Spleen (tissue), 11 donors: ENCODE measurements at regions not wholly inside any gene's neighbourhood (a gene's known extent, or its start where the extent isn't known, plus 50 kb on each side); places are given as distances from the start of the nearest gene placed in this dataset.

Source experiments
- DNase-seq: peaks from one replicate; pipeline ENCODE4 v3.0.0-alpha.2; 2020
- H3K27ac ChIP-seq, 8 donors: fragments of 200-600 bp; sonication (generic) in 7 of 8; 1 replicate in 4 of 8; 2 replicates in 4 of 8; pipeline versions ENCODE4 v1.5.0 to v1.8.0; 2016 to 2021; ENCODE audit warnings: inconsistent platforms in 4 of 8, mild to moderate bottlenecking in 4 of 8, moderate library complexity in 1 of 8
- H3K27me3 ChIP-seq, 7 donors: fragments of 200-600 bp; sonication (generic) in 6 of 7; replicated peaks in 1 of 7; 1 replicate in 4 of 7; 2 replicates in 3 of 7; pipeline versions ENCODE4 v1.5.0 to v1.8.0; 2016 to 2021; ENCODE audit warnings: inconsistent platforms in 3 of 7, mild to moderate bottlenecking in 1 of 7
- H3K36me3 ChIP-seq, 6 donors: fragments of 200-600 bp; sonication (generic) in 5 of 6; 1 replicate in 4 of 6; 2 replicates in 2 of 6; pipeline versions ENCODE4 v1.5.0 to v1.8.0; 2016 to 2021; ENCODE audit warnings: inconsistent platforms in 2 of 6
- H3K4me1 ChIP-seq, 6 donors: fragments of 200-600 bp; sonication (generic) in 5 of 6; 1 replicate in 3 of 6; 2 replicates in 3 of 6; pipeline versions ENCODE4 v1.5.0 to v1.8.0; 2016 to 2021; ENCODE audit warnings: inconsistent platforms in 3 of 6
- H3K4me3 ChIP-seq, 8 donors: fragments of 200-600 bp; sonication (generic) in 7 of 8; 1 replicate in 4 of 8; 2 replicates in 4 of 8; pipeline versions ENCODE4 v1.5.0 to v1.8.0; 2016 to 2021; ENCODE audit warnings: inconsistent platforms in 4 of 8, mild to moderate bottlenecking in 4 of 8, moderate library complexity in 2 of 8
- H3K9me3 ChIP-seq, 8 donors: fragments of 200-600 bp; sonication (generic) in 7 of 8; 1 replicate in 4 of 8; 2 replicates in 4 of 8; pipeline versions ENCODE4 v1.5.0 to v1.8.0; 2016 to 2021; ENCODE audit warnings: inconsistent platforms in 4 of 8
- POLR2A ChIP-seq, 3 donors: fragments of 450-650 bp; IDR thresholded peaks; one replicate each; pipeline ENCODE4 v1.5.1; 2017; ENCODE audit warnings: antibody characterized with exemption in 3 of 3, mild to moderate bottlenecking in 1 of 3
- POLR2AphosphoS5 ChIP-seq, 3 donors: sonication (generic); formaldehyde crosslinking; IDR thresholded peaks; one replicate each; pipeline ENCODE4 v1.5.1; 2017; ENCODE audit warnings: antibody characterized with exemption in 3 of 3
- WGBS, 5 donors: extraction: QIAGEN DNeasy Blood & Tissue Kit in 3 of 5; methylation state at CpG; one replicate each; pipeline versions ENCODE4 v1.1.5 to v1.1.7; 2013 to 2018; 5-methylcytosine and 5-hydroxymethylcytosine counted together
- intact Hi-C: fragments of 100-400 bp; cut with DNase I; formaldehyde crosslinking; loops from one replicate; pipeline ENCODE4 v1.15.0; 2023; ENCODE audit warnings: low total_unique reads
- TF ChIP-seq, protein P1 (sequence below), 11 experiments: fragments of 200-600 bp in 7 of 11; fragments of 450-650 bp in 4 of 11; sonication (generic) in 4 of 11; IDR thresholded peaks in 8 of 11; conservative IDR thresholded peaks in 3 of 11; 1 replicate in 7 of 11; 2 replicates in 4 of 11; pipeline versions ENCODE4 v1.4.0 to v1.8.0; 2016 to 2021; ENCODE audit warnings: antibody characterized with exemption in 11 of 11, inconsistent platforms in 4 of 11, mild to moderate bottlenecking in 1 of 11
- donor health status: healthy with polysubstance abuse.
- donor health status: DM: no; HTN: no; CAD: no; lungs with moderate emphysema.
- donor health status: DM: no; HTN: no; CAD: no.
- donor health status: Bipolar disorder and iron deficiency.
- donor health status: healthy.
- donor health status: DM: no; HTN: no; CAD: no.
- donor health status: DM: yes; HTN: yes; CAD: no.

DNA sequence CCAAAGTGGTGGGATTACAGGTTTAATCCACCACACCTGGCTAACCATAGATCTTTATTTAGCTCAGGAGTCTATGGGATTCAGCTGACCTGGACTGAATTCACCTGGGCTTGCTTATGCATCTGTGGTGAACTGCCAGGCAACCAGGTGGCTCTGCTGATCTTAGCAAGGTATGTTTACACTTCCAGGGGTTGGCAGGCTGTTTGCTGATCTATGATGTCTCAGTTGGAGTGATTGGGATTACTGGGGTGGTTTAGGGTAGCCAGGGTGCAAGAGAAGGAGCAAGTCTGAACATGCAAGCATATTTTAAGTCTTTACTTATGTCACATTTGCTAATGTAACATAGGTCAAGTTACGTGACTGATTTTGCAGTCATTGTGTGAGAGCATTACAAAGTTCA, 63.6 kb upstream of the JAK2 start:
- H3K9me3 ChIP-seq, result peaks cover 0 to 10% (median 2%) of the 10 kb centered on the region in 8 donors
- 93 to 100% (median 98%) methylated on average over 1 of the region's 1 CpG for WGBS, 5 donors
- H3K27me3 ChIP-seq, result no peaks in the 10 kb centered on the region
- intact Hi-C loops, result loop anchor here (10.0 kb wide), 1 partner anchor 157 kb away; no protein-coding TSS in a partner anchor
- TF ChIP-seq, protein P1, sequence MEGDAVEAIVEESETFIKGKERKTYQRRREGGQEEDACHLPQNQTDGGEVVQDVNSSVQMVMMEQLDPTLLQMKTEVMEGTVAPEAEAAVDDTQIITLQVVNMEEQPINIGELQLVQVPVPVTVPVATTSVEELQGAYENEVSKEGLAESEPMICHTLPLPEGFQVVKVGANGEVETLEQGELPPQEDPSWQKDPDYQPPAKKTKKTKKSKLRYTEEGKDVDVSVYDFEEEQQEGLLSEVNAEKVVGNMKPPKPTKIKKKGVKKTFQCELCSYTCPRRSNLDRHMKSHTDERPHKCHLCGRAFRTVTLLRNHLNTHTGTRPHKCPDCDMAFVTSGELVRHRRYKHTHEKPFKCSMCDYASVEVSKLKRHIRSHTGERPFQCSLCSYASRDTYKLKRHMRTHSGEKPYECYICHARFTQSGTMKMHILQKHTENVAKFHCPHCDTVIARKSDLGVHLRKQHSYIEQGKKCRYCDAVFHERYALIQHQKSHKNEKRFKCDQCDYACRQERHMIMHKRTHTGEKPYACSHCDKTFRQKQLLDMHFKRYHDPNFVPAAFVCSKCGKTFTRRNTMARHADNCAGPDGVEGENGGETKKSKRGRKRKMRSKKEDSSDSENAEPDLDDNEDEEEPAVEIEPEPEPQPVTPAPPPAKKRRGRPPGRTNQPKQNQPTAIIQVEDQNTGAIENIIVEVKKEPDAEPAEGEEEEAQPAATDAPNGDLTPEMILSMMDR (IDR thresholded peaks at IDR 0.05 in 8 of 11, conservative IDR thresholded peaks at IDR 0.05 in 3 of 11), result no peak
- TF ChIP-seq POLR2A (IDR thresholded peaks at IDR 0.05), result no peak
- no peak for TF ChIP-seq POLR2AphosphoS5 (IDR thresholded peaks at IDR 0.05)
- no peak for DNase-seq
- no peaks in the 10 kb centered on the region for H3K36me3 ChIP-seq
- no peak overlapping the region for H3K4me3 ChIP-seq
- no peak overlapping the region for H3K27ac ChIP-seq
- peaks cover 0 to 9% (median 6%) of the 10 kb centered on the region in 6 donors for H3K4me1 ChIP-seq

DNA sequence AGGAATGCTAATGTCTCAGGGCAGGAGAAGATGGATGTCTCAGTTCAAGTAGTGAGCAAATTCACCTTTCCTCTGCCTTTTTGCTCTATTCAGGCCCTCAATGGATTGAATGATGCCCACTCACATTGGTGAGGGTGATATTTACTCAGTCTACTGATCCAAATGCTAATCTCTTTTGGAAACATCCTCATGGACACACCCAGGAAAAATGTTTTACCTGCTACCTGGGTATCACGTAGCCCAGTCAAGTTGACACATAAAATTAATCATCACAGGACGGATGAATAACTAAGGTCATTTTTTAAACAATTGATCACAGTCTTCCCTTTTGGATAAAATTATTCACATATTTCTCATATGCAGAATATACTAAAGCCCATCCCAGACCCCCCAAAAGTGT, 63.0 kb upstream of the JAK2 start:
- H3K4me3 ChIP-seq, result no peak overlapping the region
- peaks cover 0 to 10% (median 2%) of the 10 kb centered on the region in 8 donors for H3K9me3 ChIP-seq
- no peak overlapping the region for H3K27ac ChIP-seq
- H3K4me1 ChIP-seq, result peaks cover 0 to 9% (median 6%) of the 10 kb centered on the region in 6 donors
- TF ChIP-seq, protein P1 (IDR thresholded peaks at IDR 0.05 in 8 of 11, conservative IDR thresholded peaks at IDR 0.05 in 3 of 11), result no peak
- TF ChIP-seq POLR2A (IDR thresholded peaks at IDR 0.05) (no peak), POLR2AphosphoS5 (IDR thresholded peaks at IDR 0.05) (no peak)
- H3K36me3 ChIP-seq, result no peaks in the 10 kb centered on the region
- no peak for DNase-seq
- no peaks in the 10 kb centered on the region for H3K27me3 ChIP-seq
- 92 to 100% (median 94%) methylated on average over 2 of the region's 2 CpGs for WGBS, 5 donors
- intact Hi-C loops, result loop anchor here (10.0 kb wide), 1 partner anchor 157 kb away; no protein-coding TSS in a partner anchor

DNA sequence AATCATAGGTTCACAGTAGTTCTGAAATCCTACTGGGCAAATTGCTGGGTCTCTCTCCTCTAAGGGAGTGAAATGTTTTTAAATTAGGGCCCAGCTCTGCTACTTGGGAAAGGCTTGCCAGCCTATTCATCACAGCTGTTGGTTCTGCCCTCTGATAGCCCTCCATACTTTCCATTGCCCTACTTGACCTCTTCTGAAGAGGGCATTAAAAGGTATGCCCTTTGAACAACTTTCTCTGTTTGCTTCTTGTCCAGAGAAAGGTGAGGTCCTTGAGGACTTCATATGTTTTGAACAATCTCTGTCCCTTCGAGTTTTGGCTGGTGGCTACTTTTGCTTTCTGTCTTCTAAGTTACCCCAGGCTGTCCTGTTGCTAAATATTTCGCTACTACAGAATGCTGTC, 62.3 kb upstream of the JAK2 start:
- Histone ChIP-seq H3K9me3 (peaks cover 0 to 10% (median 2%) of the 10 kb centered on the region in 8 donors), H3K4me1 (peaks cover 0 to 9% (median 6%) of the 10 kb centered on the region in 6 donors), H3K36me3 (no peaks in the 10 kb centered on the region), H3K4me3 (no peak overlapping the region), H3K27ac (no peak overlapping the region), H3K27me3 (no peaks in the 10 kb centered on the region)
- intact Hi-C loops, result loop anchor here (10.0 kb wide), 1 partner anchor 158 kb away; no protein-coding TSS in a partner anchor
- TF ChIP-seq POLR2A (IDR thresholded peaks at IDR 0.05) (no peak), POLR2AphosphoS5 (IDR thresholded peaks at IDR 0.05) (no peak)
- TF ChIP-seq, protein P1 (IDR thresholded peaks at IDR 0.05 in 8 of 11, conservative IDR thresholded peaks at IDR 0.05 in 3 of 11), result no peak
- no peak for DNase-seq
- WGBS, 5 donors, result 60 to 91% (median 75%) methylated on average over 2 of the region's 2 CpGs

DNA sequence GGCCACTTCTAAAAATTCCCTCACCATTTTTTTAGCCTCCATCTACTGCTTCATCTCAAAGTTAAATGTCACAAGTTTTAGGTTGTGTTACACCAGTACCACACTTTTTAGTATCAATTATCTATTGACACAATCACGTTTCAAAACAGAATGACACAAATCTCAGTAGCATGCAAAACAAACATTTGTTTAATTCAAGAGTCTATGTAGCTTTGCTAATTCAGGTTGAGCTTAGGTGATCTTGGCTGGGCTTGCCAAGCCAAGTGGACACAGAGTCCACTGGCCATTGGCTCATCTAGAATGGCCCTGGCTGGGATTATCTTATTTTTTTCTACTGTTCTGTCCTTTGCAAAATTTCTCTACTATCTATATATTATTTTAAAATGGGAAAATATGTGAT, 61.9 kb upstream of the JAK2 start:
- H3K27ac ChIP-seq, result no peak overlapping the region
- no peak for DNase-seq
- intact Hi-C loops, result loop anchor here (10.0 kb wide), 1 partner anchor 158 kb away; no protein-coding TSS in a partner anchor
- 84 to 100% (median 94%) methylated on average over 1 of the region's 1 CpG for WGBS, 5 donors
- no peak overlapping the region for H3K4me3 ChIP-seq
- H3K27me3 ChIP-seq, result no peaks in the 10 kb centered on the region
- peaks cover 0 to 10% (median 2%) of the 10 kb centered on the region in 8 donors for H3K9me3 ChIP-seq
- TF ChIP-seq, protein P1 (IDR thresholded peaks at IDR 0.05 in 8 of 11, conservative IDR thresholded peaks at IDR 0.05 in 3 of 11), result no peak
- TF ChIP-seq POLR2AphosphoS5 (IDR thresholded peaks at IDR 0.05), result no peak
- peaks cover 0 to 9% (median 6%) of the 10 kb centered on the region in 6 donors for H3K4me1 ChIP-seq
- no peaks in the 10 kb centered on the region for H3K36me3 ChIP-seq
